ENCODE measurements at regions not wholly inside any gene's neighbourhood (a gene's known extent, or its start where the extent isn't known, plus 50 kb on each side); places are given as distances from the start of the nearest gene placed in this dataset.

DNA sequence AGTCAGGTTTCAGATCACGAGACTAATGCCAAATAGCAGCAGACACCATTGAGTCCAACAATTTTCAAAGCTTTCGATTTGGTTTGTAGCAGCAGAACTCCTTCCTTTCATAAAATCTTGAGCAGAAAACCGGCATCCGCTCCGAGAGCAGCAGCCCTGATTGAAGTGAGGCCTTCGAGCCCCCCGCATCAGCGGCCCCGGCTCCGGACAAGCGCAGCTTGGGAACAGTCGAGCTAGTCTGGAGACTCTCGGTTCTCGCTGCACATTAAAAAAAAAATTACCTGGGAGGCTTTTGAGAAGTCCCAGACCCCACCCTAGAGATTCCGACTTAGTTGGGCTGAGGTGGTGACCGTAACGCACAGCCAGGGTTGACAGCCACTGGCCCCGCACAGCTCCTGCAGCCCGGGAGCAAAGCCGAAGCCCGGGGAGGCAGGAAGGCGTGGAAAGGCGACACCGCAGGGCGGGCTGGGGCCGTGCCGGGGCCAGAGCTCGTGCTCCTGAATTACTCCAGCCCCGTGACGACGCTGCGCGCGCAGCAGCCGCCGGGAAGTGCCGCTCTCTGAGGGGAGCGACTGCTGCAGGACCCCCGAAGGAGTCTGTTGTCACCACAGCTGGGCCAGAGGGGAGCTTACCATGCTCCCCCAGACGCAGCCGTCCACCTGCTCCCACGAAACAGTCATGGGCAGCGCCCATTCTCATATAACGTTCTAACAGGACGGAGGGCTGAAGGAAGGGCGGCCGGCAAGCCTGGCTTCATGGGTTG lies 57.8 kb downstream of the SPATA19 start:
- H3K4me1 Mint-ChIP-seq (ENCODE audit: low read depth), result peaks cover 4% of the 10 kb centered on the region
- H3K27me3 Mint-ChIP-seq (ENCODE audit: low read depth), result peaks cover 24% of the 10 kb centered on the region
- DNase-seq (no peak), ATAC-seq (peak; percentile 42)
- no peak overlapping the region for H3K27ac Mint-ChIP-seq
- ChIA-PET CTCF (no interaction called here), POLR2A (no interaction called here)
- no peaks in the 10 kb centered on the region for H3K9me3 Mint-ChIP-seq (ENCODE audit: insufficient read depth)
- no peak overlapping the region for H3K4me3 Mint-ChIP-seq
- no peaks in the 10 kb centered on the region for H3K36me3 Mint-ChIP-seq (ENCODE audit: low read depth)

DNA sequence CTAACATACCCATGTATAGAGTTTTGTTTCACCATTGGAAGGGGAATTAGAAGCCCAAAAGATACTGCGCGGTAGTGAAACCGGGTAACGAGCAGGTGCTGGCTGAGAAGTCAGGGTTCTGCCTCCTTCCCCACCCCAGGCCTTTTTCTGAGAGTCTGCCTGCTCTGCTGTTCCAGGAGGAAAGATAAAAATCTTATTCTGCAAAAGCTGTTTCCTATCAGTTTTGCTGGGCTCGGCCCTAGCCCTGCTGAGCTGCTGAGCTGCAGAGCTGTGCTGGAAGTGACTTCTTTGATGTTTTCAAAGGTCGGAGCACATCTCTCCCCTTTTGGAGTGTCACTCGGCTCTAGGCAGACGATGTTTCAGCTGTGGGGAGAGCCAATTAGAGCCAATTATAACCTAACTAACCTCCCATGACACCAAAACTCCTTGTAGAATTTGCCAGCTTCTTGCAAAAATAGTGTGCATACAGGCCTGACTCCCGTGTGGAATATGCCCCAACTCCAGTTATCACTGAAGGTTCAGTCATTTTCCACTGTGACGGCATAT lies 59.4 kb downstream of the SPATA19 start:
- peaks cover 24% of the 10 kb centered on the region for H3K27me3 Mint-ChIP-seq (ENCODE audit: low read depth)
- no peak overlapping the region for H3K27ac Mint-ChIP-seq
- no peak overlapping the region for H3K4me3 Mint-ChIP-seq
- no peak for DNase-seq
- H3K9me3 Mint-ChIP-seq (ENCODE audit: insufficient read depth), result no peaks in the 10 kb centered on the region
- ChIA-PET POLR2A (no interaction called here), CTCF (no interaction called here)
- no peak for ATAC-seq
- H3K36me3 Mint-ChIP-seq (ENCODE audit: low read depth), result no peaks in the 10 kb centered on the region
- peaks cover 4% of the 10 kb centered on the region for H3K4me1 Mint-ChIP-seq (ENCODE audit: low read depth)

DNA sequence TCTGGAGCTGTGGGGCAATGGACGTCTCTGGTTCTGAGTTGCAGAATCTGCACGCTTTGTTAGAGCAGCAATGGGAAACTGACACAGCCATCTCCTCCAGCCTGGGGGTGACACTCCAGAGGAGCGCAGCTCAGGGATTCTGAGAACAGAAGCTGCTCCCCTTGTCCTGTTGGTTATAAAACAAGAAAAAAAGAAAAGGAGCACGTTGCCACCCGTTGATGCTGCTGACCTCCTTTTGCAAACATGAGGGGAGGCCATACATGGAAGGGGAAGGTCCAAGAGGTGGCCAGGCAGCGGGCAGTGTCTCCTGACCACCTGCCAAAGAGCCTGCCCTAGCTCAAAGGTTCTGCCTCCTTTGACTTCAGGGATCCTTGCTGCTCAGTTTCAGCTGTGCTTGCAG lies 61.0 kb downstream of the SPATA19 start:
- CTCF ChIA-PET, result no interaction called here
- H3K27me3 Mint-ChIP-seq (ENCODE audit: low read depth), result peaks cover 23% of the 10 kb centered on the region
- no peak overlapping the region for H3K27ac Mint-ChIP-seq
- no peaks in the 10 kb centered on the region for H3K36me3 Mint-ChIP-seq (ENCODE audit: low read depth)
- H3K4me1 Mint-ChIP-seq (ENCODE audit: low read depth), result peaks cover 4% of the 10 kb centered on the region
- ATAC-seq (no peak), DNase-seq (no peak)
- no peaks in the 10 kb centered on the region for H3K9me3 Mint-ChIP-seq (ENCODE audit: insufficient read depth)
- no peak overlapping the region for H3K4me3 Mint-ChIP-seq
- POLR2A ChIA-PET, result no interaction called here

DNA sequence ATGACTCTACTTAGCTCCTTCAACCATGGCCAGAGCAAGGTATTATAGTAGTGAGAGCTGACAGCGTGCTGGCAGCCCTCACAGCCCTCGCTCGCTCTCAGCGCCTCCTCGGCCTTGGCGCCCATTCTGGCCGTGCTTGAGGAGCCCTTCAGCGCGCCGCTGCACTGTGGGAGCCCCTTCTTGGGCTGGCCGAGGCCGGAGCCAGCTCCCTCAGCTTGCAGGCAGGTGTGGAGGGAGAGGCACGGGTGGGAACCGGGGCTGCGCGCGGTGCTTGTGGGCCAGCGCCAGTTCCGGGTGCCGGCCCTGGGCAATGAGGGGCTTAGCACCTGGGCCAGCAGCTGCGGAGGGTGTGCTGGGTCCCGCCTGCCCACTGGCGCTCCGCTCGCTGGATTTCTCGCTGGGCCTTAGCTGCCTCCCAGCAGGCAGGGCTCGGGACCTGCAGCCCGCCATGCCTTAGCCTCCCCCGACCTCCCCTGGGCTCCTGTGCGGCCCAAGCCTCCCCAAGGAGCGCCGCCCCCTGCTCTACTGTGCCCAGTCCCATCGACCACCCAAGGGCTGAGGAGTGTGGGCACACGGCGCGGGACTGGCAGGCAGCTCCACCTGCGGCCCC lies 63.1 kb downstream of the SPATA19 start:
- Mint-ChIP-seq H3K27ac (no peak overlapping the region), H3K4me3 (no peak overlapping the region), H3K9me3 (ENCODE audit: insufficient read depth) (no peaks in the 10 kb centered on the region), H3K27me3 (ENCODE audit: low read depth) (peaks cover 9% of the 10 kb centered on the region), H3K4me1 (ENCODE audit: low read depth) (peaks cover under 1% of the 10 kb centered on the region), H3K36me3 (ENCODE audit: low read depth) (no peaks in the 10 kb centered on the region)
- DNase-seq, result no peak
- ATAC-seq, result no peak
- ChIA-PET CTCF (no interaction called here), POLR2A (no interaction called here)

DNA sequence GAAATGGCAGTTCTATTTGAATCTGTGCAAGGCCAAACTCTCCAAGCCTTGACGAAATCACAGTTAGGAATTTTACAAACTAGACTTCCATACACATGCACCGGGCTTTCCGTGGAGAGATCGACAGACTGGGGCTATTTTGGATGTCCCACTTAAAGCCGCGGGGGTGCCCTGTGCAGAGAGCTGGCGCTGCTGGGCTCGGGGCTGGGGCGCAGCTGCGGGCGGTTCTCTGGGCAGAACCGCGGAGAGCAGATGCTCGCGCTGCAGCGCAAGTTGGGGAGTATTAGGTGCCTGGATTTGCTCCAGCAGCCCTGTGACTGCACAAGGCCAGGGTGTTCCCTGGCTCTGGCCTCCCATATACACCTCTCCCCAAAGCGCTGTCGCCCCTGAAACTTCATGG lies 67.2 kb downstream of the SPATA19 start:
- POLR2A ChIA-PET, result no interaction called here
- Mint-ChIP-seq H3K4me3 (no peak overlapping the region), H3K27me3 (ENCODE audit: low read depth) (no peaks in the 10 kb centered on the region), H3K9me3 (ENCODE audit: insufficient read depth) (no peaks in the 10 kb centered on the region), H3K4me1 (ENCODE audit: low read depth) (no peaks in the 10 kb centered on the region), H3K27ac (no peak overlapping the region), H3K36me3 (ENCODE audit: low read depth) (no peaks in the 10 kb centered on the region)
- DNase-seq (no peak), ATAC-seq (no peak)
- CTCF ChIA-PET, result no interaction called here

DNA sequence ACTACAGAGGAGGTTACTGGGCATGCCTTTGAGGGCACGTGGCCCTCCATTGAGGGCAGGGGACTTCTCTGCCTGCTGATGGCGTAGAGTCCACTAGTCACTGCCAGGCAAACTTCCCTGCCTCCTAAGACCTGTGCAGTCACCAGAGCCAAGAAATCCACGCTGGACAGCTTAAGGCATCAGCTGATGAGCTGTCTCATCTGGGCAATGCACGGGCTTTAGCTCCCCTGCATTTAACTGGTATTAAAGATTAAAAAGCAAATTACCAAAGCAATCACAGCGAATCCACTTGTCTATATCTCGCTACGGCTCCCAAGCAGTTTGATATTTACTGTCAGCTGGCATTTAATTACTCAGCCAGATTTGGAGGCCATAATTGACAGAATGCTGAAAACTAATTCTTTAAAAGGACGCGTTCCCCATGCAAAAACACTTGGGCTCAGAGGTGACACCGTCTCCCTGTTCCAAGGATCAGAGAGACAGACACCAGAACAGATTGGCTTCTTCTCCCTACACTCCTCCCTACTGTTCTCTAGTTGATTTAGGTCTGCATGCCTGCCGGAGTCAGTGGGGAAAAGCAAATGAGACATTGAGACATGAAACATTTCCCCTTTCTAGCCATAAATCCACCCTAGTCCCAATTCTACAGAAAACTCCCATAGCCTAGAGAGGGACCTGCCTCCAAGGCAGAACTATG lies 68.5 kb downstream of the SPATA19 start:
- POLR2A ChIA-PET, result no interaction called here
- no peaks in the 10 kb centered on the region for H3K36me3 Mint-ChIP-seq (ENCODE audit: low read depth)
- no peaks in the 10 kb centered on the region for H3K27me3 Mint-ChIP-seq (ENCODE audit: low read depth)
- no peaks in the 10 kb centered on the region for H3K4me1 Mint-ChIP-seq (ENCODE audit: low read depth)
- DNase-seq (no peak), ATAC-seq (no peak)
- no peak overlapping the region for H3K27ac Mint-ChIP-seq
- no peak overlapping the region for H3K4me3 Mint-ChIP-seq
- no peaks in the 10 kb centered on the region for H3K9me3 Mint-ChIP-seq (ENCODE audit: insufficient read depth)
- CTCF ChIA-PET, result no interaction called here

DNA sequence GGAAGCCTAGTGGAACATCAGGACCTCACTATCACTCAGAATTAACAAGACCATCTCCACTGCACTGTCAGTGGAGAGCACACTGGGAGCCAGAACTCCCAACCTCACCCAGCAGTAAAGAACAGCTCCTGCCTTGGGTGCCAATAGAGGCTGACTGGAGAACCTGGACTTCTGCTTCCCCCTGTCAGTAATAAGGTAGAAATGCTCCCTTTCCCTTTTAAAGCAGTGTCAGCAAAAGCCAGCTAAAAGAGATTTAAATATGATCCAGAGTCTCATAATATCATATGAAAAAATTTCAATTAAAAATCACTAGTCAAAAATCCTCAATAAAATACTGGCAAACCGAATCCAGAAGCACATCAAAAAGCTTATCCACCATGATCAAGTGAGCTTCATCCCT lies 82.8 kb downstream of the SPATA19 start:
- Mint-ChIP-seq H3K9me3 (ENCODE audit: insufficient read depth) (no peaks in the 10 kb centered on the region), H3K27me3 (ENCODE audit: low read depth) (no peaks in the 10 kb centered on the region), H3K4me3 (no peak overlapping the region), H3K36me3 (ENCODE audit: low read depth) (no peaks in the 10 kb centered on the region), H3K27ac (no peak overlapping the region), H3K4me1 (ENCODE audit: low read depth) (no peaks in the 10 kb centered on the region)
- CTCF ChIA-PET, result no interaction called here
- no peak for ATAC-seq
- POLR2A ChIA-PET, result no interaction called here
- no peak for DNase-seq

DNA sequence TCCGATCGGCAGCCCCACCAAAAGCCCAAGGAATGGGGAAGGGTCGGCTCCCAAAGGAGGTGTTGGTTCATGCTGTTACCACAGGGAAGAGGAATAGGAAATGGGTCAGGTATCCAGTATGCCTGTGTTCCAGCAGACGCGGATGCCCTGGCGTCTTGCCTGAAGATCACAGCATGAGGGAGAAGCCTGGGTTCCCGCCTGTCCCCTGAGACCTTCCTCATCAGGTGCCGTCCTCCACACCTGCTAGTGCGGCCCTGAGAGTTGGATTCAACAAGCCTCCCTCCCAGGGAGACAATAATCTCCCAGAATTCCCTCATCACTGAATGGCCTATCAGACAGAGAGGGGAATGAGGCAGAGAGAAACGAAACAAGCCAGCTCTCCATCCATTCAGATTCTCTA lies 92.2 kb downstream of the SPATA19 start:
- ChIA-PET POLR2A (no interaction called here), CTCF (no interaction called here)
- no peaks in the 10 kb centered on the region for H3K36me3 Mint-ChIP-seq (ENCODE audit: low read depth)
- no peaks in the 10 kb centered on the region for H3K9me3 Mint-ChIP-seq (ENCODE audit: insufficient read depth)
- no peaks in the 10 kb centered on the region for H3K27me3 Mint-ChIP-seq (ENCODE audit: low read depth)
- H3K27ac Mint-ChIP-seq, result no peak overlapping the region
- no peak for DNase-seq
- no peaks in the 10 kb centered on the region for H3K4me1 Mint-ChIP-seq (ENCODE audit: low read depth)
- no peak overlapping the region for H3K4me3 Mint-ChIP-seq
- ATAC-seq, result no peak

DNA sequence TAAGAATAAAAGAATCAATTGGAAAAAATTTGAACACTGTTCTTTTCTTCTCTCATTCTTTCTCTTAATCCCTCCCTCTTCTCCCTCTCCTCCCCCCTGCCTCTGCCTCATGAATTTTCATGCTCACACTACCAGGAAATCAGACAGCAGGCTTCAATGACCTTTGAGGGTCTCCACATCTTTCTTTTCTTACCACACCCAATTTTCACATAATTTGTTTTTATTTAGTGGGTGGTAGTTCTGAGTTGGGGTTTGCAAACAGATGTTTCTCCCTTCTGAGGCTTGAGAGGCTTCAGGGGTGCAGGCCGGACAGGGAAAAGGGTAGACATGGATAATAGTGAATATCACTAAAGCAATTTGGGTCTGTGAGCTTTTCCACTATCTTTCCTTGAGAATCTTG lies 95.5 kb downstream of the SPATA19 start:
- H3K27ac Mint-ChIP-seq, result no peak overlapping the region
- POLR2A ChIA-PET, result no interaction called here
- no peak overlapping the region for H3K4me3 Mint-ChIP-seq
- H3K4me1 Mint-ChIP-seq (ENCODE audit: low read depth), result no peaks in the 10 kb centered on the region
- DNase-seq, result no peak
- peaks cover 2% of the 10 kb centered on the region for H3K27me3 Mint-ChIP-seq (ENCODE audit: low read depth)
- ATAC-seq, result no peak
- no peaks in the 10 kb centered on the region for H3K36me3 Mint-ChIP-seq (ENCODE audit: low read depth)
- CTCF ChIA-PET, result no interaction called here
- no peaks in the 10 kb centered on the region for H3K9me3 Mint-ChIP-seq (ENCODE audit: insufficient read depth)

DNA sequence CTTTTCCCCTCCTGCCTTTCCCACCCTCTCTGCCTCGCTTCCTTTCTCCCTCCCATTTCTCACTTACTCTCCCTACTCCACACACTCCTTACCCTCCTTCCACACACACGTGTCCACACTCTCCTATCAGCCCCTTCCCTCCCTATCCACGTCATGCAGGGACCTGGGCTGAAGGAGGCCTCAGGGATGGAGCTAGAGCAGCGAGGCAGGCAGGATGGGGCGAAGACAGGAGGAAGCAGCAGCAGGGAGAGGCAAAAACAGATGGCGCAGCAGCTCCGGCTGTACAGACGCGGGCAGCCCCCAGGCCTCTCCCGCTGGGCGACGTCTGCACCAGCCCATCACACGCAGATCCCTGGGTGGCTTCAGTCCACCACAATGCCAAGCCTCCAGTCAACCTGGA lies 97.9 kb downstream of the SPATA19 start:
- Mint-ChIP-seq H3K27me3 (ENCODE audit: low read depth) (peaks cover 2% of the 10 kb centered on the region), H3K4me1 (ENCODE audit: low read depth) (no peaks in the 10 kb centered on the region), H3K4me3 (no peak overlapping the region), H3K36me3 (ENCODE audit: low read depth) (no peaks in the 10 kb centered on the region), H3K9me3 (ENCODE audit: insufficient read depth) (no peaks in the 10 kb centered on the region), H3K27ac (no peak overlapping the region)
- CTCF ChIA-PET, result no interaction called here
- no peak for ATAC-seq
- no peak for DNase-seq
- POLR2A ChIA-PET, result no interaction called here

DNA sequence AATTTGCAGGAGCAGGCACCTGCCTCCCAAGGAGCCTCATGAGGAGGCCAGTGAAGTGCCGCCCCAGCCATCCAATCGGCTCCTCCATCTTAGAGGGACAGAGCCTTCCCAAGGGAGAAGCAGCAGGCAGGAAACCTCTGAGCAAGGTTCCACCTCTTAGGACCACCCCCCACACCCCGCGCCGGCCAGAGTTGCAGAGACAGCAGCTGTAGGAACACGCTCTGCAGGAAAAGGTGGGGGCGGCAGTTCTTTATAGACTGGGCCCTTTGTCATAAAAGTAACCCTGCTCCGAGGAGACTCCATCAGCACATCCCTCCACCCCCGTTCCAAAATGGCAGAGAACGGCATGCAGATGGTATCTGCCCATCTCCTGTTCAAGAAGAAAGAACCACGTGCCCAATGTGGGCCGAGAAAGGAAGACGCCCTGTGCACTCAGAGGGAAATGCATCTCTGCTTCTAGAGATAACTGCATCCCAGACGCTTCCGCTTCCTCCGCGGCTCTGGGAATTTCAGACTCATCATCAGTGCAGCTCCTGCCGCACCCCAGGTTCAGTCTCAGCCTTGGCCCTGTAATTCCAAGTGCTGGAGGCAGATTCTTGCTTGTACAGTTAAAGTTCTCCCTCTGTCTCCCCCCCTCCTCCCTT lies 98.5 kb downstream of the SPATA19 start:
- peaks cover 2% of the 10 kb centered on the region for H3K27me3 Mint-ChIP-seq (ENCODE audit: low read depth)
- DNase-seq (no peak), ATAC-seq (no peak)
- no peak overlapping the region for H3K4me3 Mint-ChIP-seq
- ChIA-PET POLR2A (no interaction called here), CTCF (no interaction called here)
- H3K36me3 Mint-ChIP-seq (ENCODE audit: low read depth), result no peaks in the 10 kb centered on the region
- no peak overlapping the region for H3K27ac Mint-ChIP-seq
- no peaks in the 10 kb centered on the region for H3K9me3 Mint-ChIP-seq (ENCODE audit: insufficient read depth)
- no peaks in the 10 kb centered on the region for H3K4me1 Mint-ChIP-seq (ENCODE audit: low read depth)

DNA sequence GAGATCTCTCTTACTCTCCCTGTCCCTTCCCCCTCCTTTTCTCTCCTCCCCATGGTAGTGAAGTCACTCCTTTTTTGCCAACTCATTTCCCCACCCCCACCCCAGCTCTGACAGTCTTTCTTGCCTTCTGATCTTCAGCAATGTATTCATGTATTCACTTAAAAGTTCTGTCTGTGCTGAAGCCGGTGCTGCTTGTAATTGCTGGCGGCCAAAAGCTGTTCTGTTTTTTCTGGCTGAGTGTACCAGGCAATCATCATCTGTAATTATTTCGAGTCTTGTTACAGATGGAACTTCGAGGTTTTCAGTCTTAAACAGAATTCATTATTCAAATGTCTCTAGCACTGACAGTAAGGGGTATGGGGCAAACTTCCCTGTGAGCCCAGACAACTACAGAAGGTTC lies 99.5 kb downstream of the SPATA19 start:
- POLR2A ChIA-PET, result no interaction called here
- CTCF ChIA-PET, result no interaction called here
- ATAC-seq, result no peak

More for the DNA sequence above, 99.5 kb downstream of the SPATA19 start:
- Mint-ChIP-seq H3K36me3 (ENCODE audit: low read depth) (no peaks in the 10 kb centered on the region), H3K27ac (no peak overlapping the region), H3K4me3 (no peak overlapping the region), H3K27me3 (ENCODE audit: low read depth) (peaks cover 2% of the 10 kb centered on the region), H3K4me1 (ENCODE audit: low read depth) (no peaks in the 10 kb centered on the region), H3K9me3 (ENCODE audit: insufficient read depth) (no peaks in the 10 kb centered on the region)
- DNase-seq, result no peak

All from activated CD8-positive, alpha-beta T cell treated with anti-CD3 and anti-CD28 coated beads, Interleukin-2, amount 10 ng/mL, durations not matched to agents 7 days and 5 days (primary cell).